Peyer's patch (tissue), 4 donors: ENCODE measurements at regions not wholly inside any gene's neighbourhood (a gene's known extent, or its start where the extent isn't known, plus 50 kb on each side); places are given as distances from the start of the nearest gene placed in this dataset.

Experiments
- CTCF ChIP-seq, 6 experiments: fragments of 450-650 bp in 4 of 6; fragments of 200-600 bp in 2 of 6; sonication (generic) in 1 of 6; IDR thresholded peaks; one replicate each; pipeline ENCODE4 v1.5.1; 2017 to 2019; ENCODE audit warnings: antibody characterized with exemption in 6 of 6, mild to moderate bottlenecking in 3 of 6, moderate library complexity in 1 of 6
- POLR2A ChIP-seq, 2 donors: fragments of 450-650 bp; IDR thresholded peaks; one replicate each; pipeline ENCODE4 v1.5.1; 2017; ENCODE audit warnings: antibody characterized with exemption in 2 of 2, mild to moderate bottlenecking in 2 of 2, moderate library complexity in 2 of 2

DNA sequence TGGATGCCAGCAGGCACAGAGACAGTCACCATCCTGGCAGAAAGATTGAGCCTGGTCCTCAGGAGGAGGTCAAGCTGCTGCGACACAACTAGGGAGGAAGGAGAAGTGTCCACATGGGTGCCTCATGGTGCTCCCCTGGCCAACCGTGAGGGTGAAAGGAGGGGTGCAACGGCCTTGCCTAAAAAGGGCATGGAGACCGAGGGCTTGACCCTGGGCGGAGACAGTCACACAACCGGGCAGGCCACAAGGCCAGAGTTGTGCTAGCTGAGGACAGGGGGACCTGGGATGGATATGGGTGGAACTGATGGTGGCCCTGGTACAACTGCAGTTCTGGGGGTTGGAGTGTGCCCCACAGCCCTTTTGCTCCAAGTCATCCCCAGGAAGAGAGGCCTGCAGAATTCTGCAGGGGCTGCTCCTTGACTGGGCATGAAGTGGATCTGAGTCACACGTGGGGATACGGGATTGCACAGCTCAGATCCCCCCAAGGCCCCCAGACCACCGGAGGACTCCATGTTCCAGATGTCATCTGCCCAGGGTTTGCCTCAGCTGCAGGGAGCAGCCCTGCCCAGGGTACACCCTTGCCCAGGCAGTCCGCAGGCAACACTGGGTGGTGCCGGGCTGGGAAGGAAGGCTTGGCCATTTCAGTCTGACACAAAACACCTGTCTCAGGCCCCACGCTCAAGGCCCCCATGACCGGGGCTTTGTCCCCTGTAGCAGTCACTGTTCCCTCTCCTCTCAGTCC, 602.3 kb upstream of the MGMT start:
- TF ChIP-seq CTCF (IDR thresholded peaks at IDR 0.05) = no peak
- TF ChIP-seq POLR2A (IDR thresholded peaks at IDR 0.05) = no peak
